ENCODE measurements at regions not wholly inside any gene's neighbourhood (a gene's known extent, or its start where the extent isn't known, plus 50 kb on each side); places are given as distances from the start of the nearest gene placed in this dataset.

- TF ChIP-seq CTCF (IDR thresholded peaks at IDR 0.05) (no peak), RAD21 (IDR thresholded peaks at IDR 0.05; ENCODE audit: low read length) (no peak), EP300 (IDR thresholded peaks at IDR 0.05; ENCODE audit: borderline replicate concordance in 1 of 2, low read depth in 1 of 2, low read length in 1 of 2) (no peak), USF1 (IDR thresholded peaks at IDR 0.05; ENCODE audit: borderline replicate concordance, low read depth) (no peak), MAX (IDR thresholded peaks at IDR 0.05; ENCODE audit: low read depth) (no peak), IRF3 (IDR thresholded peaks at IDR 0.05; ENCODE audit: low read depth, low read length) (no peak)
These were observed 86.1 kb downstream of the APIP start for GRCh38 chr11:34830035-34830434.
